ENCODE measurements at regions not wholly inside any gene's neighbourhood (a gene's known extent, or its start where the extent isn't known, plus 50 kb on each side); places are given as distances from the start of the nearest gene placed in this dataset.
"Not testable (repeated sequence)": the region's sequence is repeated elsewhere in the genome, so short reads cannot be mapped to it uniquely, and the experiment has no call there.

DNA sequence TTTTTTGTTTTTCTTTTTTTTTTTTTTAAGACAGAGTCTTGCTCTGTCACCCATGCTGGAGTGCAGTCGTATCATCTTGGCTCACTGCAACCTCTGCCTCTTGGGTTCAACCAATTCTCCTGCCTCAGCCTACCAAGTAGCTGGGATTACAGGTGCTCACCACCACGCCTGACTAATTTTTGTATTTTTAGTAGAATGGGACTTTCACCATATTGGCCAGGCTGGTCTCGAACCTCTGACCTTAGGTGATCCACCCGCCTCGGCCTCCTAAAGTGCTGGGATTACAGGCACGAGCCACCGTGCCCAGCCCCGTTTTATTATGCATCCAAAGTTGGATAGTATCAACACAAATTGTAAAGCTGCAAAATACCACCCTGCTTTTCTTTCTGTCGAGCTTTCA lies 154.9 kb downstream of the CRPPA start:
- TF ChIP-seq, protein P1, sequence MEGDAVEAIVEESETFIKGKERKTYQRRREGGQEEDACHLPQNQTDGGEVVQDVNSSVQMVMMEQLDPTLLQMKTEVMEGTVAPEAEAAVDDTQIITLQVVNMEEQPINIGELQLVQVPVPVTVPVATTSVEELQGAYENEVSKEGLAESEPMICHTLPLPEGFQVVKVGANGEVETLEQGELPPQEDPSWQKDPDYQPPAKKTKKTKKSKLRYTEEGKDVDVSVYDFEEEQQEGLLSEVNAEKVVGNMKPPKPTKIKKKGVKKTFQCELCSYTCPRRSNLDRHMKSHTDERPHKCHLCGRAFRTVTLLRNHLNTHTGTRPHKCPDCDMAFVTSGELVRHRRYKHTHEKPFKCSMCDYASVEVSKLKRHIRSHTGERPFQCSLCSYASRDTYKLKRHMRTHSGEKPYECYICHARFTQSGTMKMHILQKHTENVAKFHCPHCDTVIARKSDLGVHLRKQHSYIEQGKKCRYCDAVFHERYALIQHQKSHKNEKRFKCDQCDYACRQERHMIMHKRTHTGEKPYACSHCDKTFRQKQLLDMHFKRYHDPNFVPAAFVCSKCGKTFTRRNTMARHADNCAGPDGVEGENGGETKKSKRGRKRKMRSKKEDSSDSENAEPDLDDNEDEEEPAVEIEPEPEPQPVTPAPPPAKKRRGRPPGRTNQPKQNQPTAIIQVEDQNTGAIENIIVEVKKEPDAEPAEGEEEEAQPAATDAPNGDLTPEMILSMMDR (conservative IDR thresholded peaks at IDR 0.05; ENCODE audit: low read length), result not testable (repeated sequence)
- TF ChIP-seq EZH2phosphoT487 (IDR thresholded peaks at IDR 0.05; ENCODE audit: borderline replicate concordance), result not testable (repeated sequence)
